GM12865 (cell line): ENCODE measurements at regions not wholly inside any gene's neighbourhood (a gene's known extent, or its start where the extent isn't known, plus 50 kb on each side); places are given as distances from the start of the nearest gene placed in this dataset.

Experiments used
- DNase-seq: peaks from one replicate; pipeline ENCODE4 v3.0.0; 2010; ENCODE audit warnings: low read depth
- H3K4me3 ChIP-seq: 2 replicates; pipeline ENCODE4 v1.5.1; 2011; ENCODE audit warnings: mild to moderate bottlenecking, low read depth, low read length, control low read depth
- CTCF ChIP-seq: IDR thresholded peaks from 2 replicates; pipeline ENCODE4 v1.5.1; 2011; ENCODE audit warnings: low read length, control low read depth, low read depth, inconsistent platforms; ENCODE audit not compliant: insufficient read depth; ENCODE audit errors: missing control alignments

GRCh38 chr17:77503916-77504651 is 363.3 kb downstream of the SEC14L1 start:
- no peak overlapping the region for H3K4me3 ChIP-seq
- no peak for TF ChIP-seq CTCF
- DNase-seq = no peak

GRCh38 chr17:77504652-77505155 is 363.9 kb downstream of the SEC14L1 start:
- TF ChIP-seq CTCF = no peak
- DNase-seq = no peak
- H3K4me3 ChIP-seq = no peak overlapping the region

- no peak overlapping the region for H3K4me3 ChIP-seq
- no peak for DNase-seq
- TF ChIP-seq CTCF = no peak
Observed at GRCh38 chr17:77505181-77505639, 364.4 kb downstream of the SEC14L1 start.

GRCh38 chr17:77506371-77506991 is 365.7 kb downstream of the SEC14L1 start:
- DNase-seq = no peak

GRCh38 chr17:77507111-77507885 is 366.5 kb downstream of the SEC14L1 start:
- TF ChIP-seq CTCF = no peak
- DNase-seq = no peak

More at GRCh38 chr17:77506371-77506991, 365.7 kb downstream of the SEC14L1 start:
- H3K4me3 ChIP-seq = no peak overlapping the region
- no peak for TF ChIP-seq CTCF

GRCh38 chr17:77508047-77508715 is 367.4 kb downstream of the SEC14L1 start:
- H3K4me3 ChIP-seq = no peak overlapping the region
- no peak for TF ChIP-seq CTCF
- DNase-seq = no peak

More at GRCh38 chr17:77507111-77507885, 366.5 kb downstream of the SEC14L1 start:
- no peak overlapping the region for H3K4me3 ChIP-seq
